WTC11 (cell line): ENCODE measurements at regions not wholly inside any gene's neighbourhood (a gene's known extent, or its start where the extent isn't known, plus 50 kb on each side); places are given as distances from the start of the nearest gene placed in this dataset.

Experiments
- ATF1 ChIP-seq: sonication (generic); formaldehyde crosslinking; IDR thresholded peaks from 2 replicates; pipeline ENCODE4 v1.8.1; 2023; ENCODE audit warnings: mild to moderate bottlenecking, moderate library complexity, missing genetic modification reagents
- CTCF ChIP-seq: fragments of 200-600 bp; IDR thresholded peaks from 2 replicates; pipeline ENCODE4 v1.8.0; 2022; ENCODE audit warnings: antibody characterized with exemption
- ESRRA ChIP-seq: sonication (generic); formaldehyde crosslinking; IDR thresholded peaks from 2 replicates; pipeline ENCODE4 v1.8.1; 2022; ENCODE audit warnings: mild to moderate bottlenecking, missing genetic modification reagents, borderline replicate concordance
- MAX ChIP-seq: sonication (generic); formaldehyde crosslinking; IDR thresholded peaks from 2 replicates; pipeline ENCODE4 v1.8.0; 2022; ENCODE audit warnings: mild to moderate bottlenecking, missing genetic modification reagents
- ZNF512 ChIP-seq: sonication (generic); formaldehyde crosslinking; IDR thresholded peaks from 2 replicates; pipeline ENCODE4 v1.8.1; 2022; ENCODE audit warnings: missing genetic modification reagents, borderline replicate concordance
- TF ChIP-seq, protein P1 (sequence below): sonication (generic); formaldehyde crosslinking; IDR thresholded peaks from 2 replicates; pipeline ENCODE4 v1.8.1; 2022; ENCODE audit warnings: low read depth, mild to moderate bottlenecking, moderate library complexity, missing genetic modification reagents, borderline replicate concordance

GRCh38 chr5:68454766-68455165 lies 239.2 kb downstream of the PIK3R1 start:
- TF ChIP-seq, protein P1, sequence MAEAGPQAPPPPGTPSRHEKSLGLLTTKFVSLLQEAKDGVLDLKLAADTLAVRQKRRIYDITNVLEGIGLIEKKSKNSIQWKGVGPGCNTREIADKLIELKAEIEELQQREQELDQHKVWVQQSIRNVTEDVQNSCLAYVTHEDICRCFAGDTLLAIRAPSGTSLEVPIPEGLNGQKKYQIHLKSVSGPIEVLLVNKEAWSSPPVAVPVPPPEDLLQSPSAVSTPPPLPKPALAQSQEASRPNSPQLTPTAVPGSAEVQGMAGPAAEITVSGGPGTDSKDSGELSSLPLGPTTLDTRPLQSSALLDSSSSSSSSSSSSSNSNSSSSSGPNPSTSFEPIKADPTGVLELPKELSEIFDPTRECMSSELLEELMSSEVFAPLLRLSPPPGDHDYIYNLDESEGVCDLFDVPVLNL, result no peak
- no peak for TF ChIP-seq CTCF
- TF ChIP-seq MAX (CRISPR knock-in tag), result no peak
- TF ChIP-seq ESRRA (CRISPR knock-in tag), result no peak
- no peak for TF ChIP-seq ATF1 (CRISPR knock-in tag)
- no peak for TF ChIP-seq ZNF512
